Mononuclear cell (primary cell): ENCODE measurements at regions not wholly inside any gene's neighbourhood (a gene's known extent, or its start where the extent isn't known, plus 50 kb on each side); places are given as distances from the start of the nearest gene placed in this dataset.

Experiments
- H3K27me3 ChIP-seq: 2 replicates; pipeline ENCODE4 v1.6.0; 2011; ENCODE audit warnings: low read length, control low read depth; ENCODE audit not compliant: insufficient read depth
- H3K4me1 ChIP-seq: 2 replicates; pipeline ENCODE4 v1.5.1; 2011; ENCODE audit warnings: mild to moderate bottlenecking, low read length, control low read depth; ENCODE audit not compliant: insufficient read depth
- H3K4me3 ChIP-seq: 2 replicates; pipeline ENCODE4 v1.5.1; 2011; ENCODE audit warnings: mild to moderate bottlenecking, low read length, moderate library complexity
- H3K9me3 ChIP-seq: 2 replicates; pipeline ENCODE4 v1.5.1; 2011; ENCODE audit warnings: low read depth, mild to moderate bottlenecking, control low read depth, low read length

- Histone ChIP-seq H3K4me3 (no peak overlapping the region), H3K27me3 (no peaks in the 10 kb centered on the region), H3K4me1 (peaks cover 11% of the 10 kb centered on the region)
Observed at GRCh38 chr4:81816031-81816761, 344.5 kb upstream of the RASGEF1B start.

GRCh38 chr4:81814987-81815541 is 343.4 kb upstream of the RASGEF1B start:
- no peak overlapping the region for H3K4me3 ChIP-seq
- no peaks in the 10 kb centered on the region for H3K27me3 ChIP-seq
- no peaks in the 10 kb centered on the region for H3K9me3 ChIP-seq
- peaks cover 11% of the 10 kb centered on the region for H3K4me1 ChIP-seq

More at GRCh38 chr4:81816031-81816761, 344.5 kb upstream of the RASGEF1B start:
- no peaks in the 10 kb centered on the region for H3K9me3 ChIP-seq

- H3K27me3 ChIP-seq: no peaks in the 10 kb centered on the region
- H3K4me1 ChIP-seq: peaks cover 11% of the 10 kb centered on the region
- no peaks in the 10 kb centered on the region for H3K9me3 ChIP-seq
- H3K4me3 ChIP-seq: no peak overlapping the region
Observed at GRCh38 chr4:81811562-81812293, 340.0 kb upstream of the RASGEF1B start.

GRCh38 chr4:81808011-81808672 is 336.4 kb upstream of the RASGEF1B start:
- H3K4me1 ChIP-seq: no peaks in the 10 kb centered on the region
- H3K27me3 ChIP-seq: no peaks in the 10 kb centered on the region
- no peak overlapping the region for H3K4me3 ChIP-seq
- no peaks in the 10 kb centered on the region for H3K9me3 ChIP-seq

GRCh38 chr4:81807386-81807785 is 335.7 kb upstream of the RASGEF1B start:
- Histone ChIP-seq H3K9me3 (no peaks in the 10 kb centered on the region), H3K4me1 (no peaks in the 10 kb centered on the region), H3K4me3 (no peak overlapping the region), H3K27me3 (no peaks in the 10 kb centered on the region)

- H3K27me3 ChIP-seq: no peaks in the 10 kb centered on the region
- H3K9me3 ChIP-seq: no peaks in the 10 kb centered on the region
- no peaks in the 10 kb centered on the region for H3K4me1 ChIP-seq
- H3K4me3 ChIP-seq: no peak overlapping the region
Observed at GRCh38 chr4:81806485-81806884, 334.8 kb upstream of the RASGEF1B start.

- Histone ChIP-seq H3K4me3 (no peak overlapping the region), H3K4me1 (no peaks in the 10 kb centered on the region), H3K27me3 (no peaks in the 10 kb centered on the region), H3K9me3 (no peaks in the 10 kb centered on the region)
Observed at GRCh38 chr4:81804849-81805248, 333.1 kb upstream of the RASGEF1B start.

- Histone ChIP-seq H3K4me1 (no peaks in the 10 kb centered on the region), H3K27me3 (no peaks in the 10 kb centered on the region), H3K4me3 (no peak overlapping the region), H3K9me3 (no peaks in the 10 kb centered on the region)
Observed at GRCh38 chr4:81802285-81802846, 330.7 kb upstream of the RASGEF1B start.

- Histone ChIP-seq H3K9me3 (no peaks in the 10 kb centered on the region), H3K4me3 (no peak overlapping the region), H3K27me3 (no peaks in the 10 kb centered on the region), H3K4me1 (no peaks in the 10 kb centered on the region)
Observed at GRCh38 chr4:81799371-81799770, 327.7 kb upstream of the RASGEF1B start.

GRCh38 chr4:81796790-81797528 is 325.3 kb upstream of the RASGEF1B start:
- Histone ChIP-seq H3K9me3 (no peaks in the 10 kb centered on the region), H3K4me3 (no peak overlapping the region)

GRCh38 chr4:81792521-81792920 is 320.8 kb upstream of the RASGEF1B start:
- Histone ChIP-seq H3K9me3 (no peaks in the 10 kb centered on the region), H3K4me1 (peaks cover 8% of the 10 kb centered on the region), H3K4me3 (no peak overlapping the region), H3K27me3 (no peaks in the 10 kb centered on the region)

More at GRCh38 chr4:81796790-81797528, 325.3 kb upstream of the RASGEF1B start:
- no peaks in the 10 kb centered on the region for H3K27me3 ChIP-seq
- H3K4me1 ChIP-seq: no peaks in the 10 kb centered on the region

GRCh38 chr4:81790477-81790876 is 318.8 kb upstream of the RASGEF1B start:
- H3K27me3 ChIP-seq: no peaks in the 10 kb centered on the region
- no peaks in the 10 kb centered on the region for H3K9me3 ChIP-seq
- H3K4me1 ChIP-seq: peaks cover 8% of the 10 kb centered on the region
- no peak overlapping the region for H3K4me3 ChIP-seq

- Histone ChIP-seq H3K4me1 (peaks cover 8% of the 10 kb centered on the region), H3K9me3 (no peaks in the 10 kb centered on the region), H3K27me3 (no peaks in the 10 kb centered on the region), H3K4me3 (no peak overlapping the region)
Observed at GRCh38 chr4:81789741-81790399, 318.2 kb upstream of the RASGEF1B start.

- no peaks in the 10 kb centered on the region for H3K27me3 ChIP-seq
- H3K4me3 ChIP-seq: no peak overlapping the region
- no peaks in the 10 kb centered on the region for H3K9me3 ChIP-seq
- H3K4me1 ChIP-seq: peaks cover 8% of the 10 kb centered on the region
Observed at GRCh38 chr4:81789158-81789557, 317.5 kb upstream of the RASGEF1B start.
